ENCODE measurements at regions not wholly inside any gene's neighbourhood (a gene's known extent, or its start where the extent isn't known, plus 50 kb on each side); places are given as distances from the start of the nearest gene placed in this dataset.

- TF ChIP-seq CTCF (IDR thresholded peaks at IDR 0.05; ENCODE audit: control insufficient read depth, insufficient read depth, low read depth, low read length, missing control alignments), result no peak
- DNase-seq (ENCODE audit: low read depth), result no peak
- H3K4me3 ChIP-seq (ENCODE audit: control insufficient read depth, low read depth, low read length), result no peak overlapping the region
Measured at GRCh38 chr12:17841496-17841895, 248.5 kb downstream of the RERGL start.

GRCh38 chr12:17829813-17830212 lies 260.2 kb downstream of the RERGL start:
- no peak for DNase-seq (ENCODE audit: low read depth)
- TF ChIP-seq CTCF (IDR thresholded peaks at IDR 0.05; ENCODE audit: control insufficient read depth, insufficient read depth, low read depth, low read length, missing control alignments), result no peak
- no peak overlapping the region for H3K4me3 ChIP-seq (ENCODE audit: control insufficient read depth, low read depth, low read length)

GRCh38 chr12:17818931-17819330 lies 271.1 kb downstream of the RERGL start:
- DNase-seq (ENCODE audit: low read depth), result no peak
- TF ChIP-seq CTCF (IDR thresholded peaks at IDR 0.05; ENCODE audit: control insufficient read depth, insufficient read depth, low read depth, low read length, missing control alignments), result no peak
- no peak overlapping the region for H3K4me3 ChIP-seq (ENCODE audit: control insufficient read depth, low read depth, low read length)

- no peak for TF ChIP-seq CTCF (IDR thresholded peaks at IDR 0.05; ENCODE audit: control insufficient read depth, insufficient read depth, low read depth, low read length, missing control alignments)
- DNase-seq (ENCODE audit: low read depth), result no peak
- H3K4me3 ChIP-seq (ENCODE audit: control insufficient read depth, low read depth, low read length), result no peak overlapping the region
Measured at GRCh38 chr12:17810399-17810798, 279.6 kb downstream of the RERGL start.

GRCh38 chr12:17809206-17809605 lies 280.8 kb downstream of the RERGL start:
- no peak for TF ChIP-seq CTCF (IDR thresholded peaks at IDR 0.05; ENCODE audit: control insufficient read depth, insufficient read depth, low read depth, low read length, missing control alignments)

GRCh38 chr12:17802657-17803641 lies 287.0 kb downstream of the RERGL start:
- TF ChIP-seq CTCF (IDR thresholded peaks at IDR 0.05; ENCODE audit: control insufficient read depth, insufficient read depth, low read depth, low read length, missing control alignments), result no peak
- H3K4me3 ChIP-seq (ENCODE audit: control insufficient read depth, low read depth, low read length), result no peak overlapping the region
- DNase-seq (ENCODE audit: low read depth), result no peak

More at GRCh38 chr12:17809206-17809605, 280.8 kb downstream of the RERGL start:
- DNase-seq (ENCODE audit: low read depth), result no peak
- no peak overlapping the region for H3K4me3 ChIP-seq (ENCODE audit: control insufficient read depth, low read depth, low read length)
